ENCODE measurements at regions not wholly inside any gene's neighbourhood (a gene's known extent, or its start where the extent isn't known, plus 50 kb on each side); places are given as distances from the start of the nearest gene placed in this dataset.

GRCh38 chr2:63743170-63743981, 98.3 kb upstream of the UGP2 start:
- Histone ChIP-seq H4K20me1 (replicated peaks; ENCODE audit: insufficient read depth) (no peaks in the 10 kb centered on the region), H3K9me2 (ENCODE audit: insufficient read depth) (no peaks in the 10 kb centered on the region), H3F3A (replicated peaks; ENCODE audit: low read depth) (no peaks in the 10 kb centered on the region), H3K79me2 (replicated peaks; ENCODE audit: insufficient read depth) (no peaks in the 10 kb centered on the region), H3K36me3 (ENCODE audit: insufficient read depth) (no peaks in the 10 kb centered on the region), H2AFZ (no peak overlapping the region), H3K27ac (ENCODE audit: low read depth) (no peak overlapping the region), H3K4me3 (no peak overlapping the region), H3K4me2 (no peak overlapping the region), H3K27me3 (ENCODE audit: insufficient read depth) (no peaks in the 10 kb centered on the region), H3K4me1 (ENCODE audit: insufficient read depth) (peaks cover 11% of the 10 kb centered on the region; the same call in 1 of the 2 replicates)
- Mint-ChIP-seq H3K27me3 (ENCODE audit: insufficient read depth, low read depth, poor library complexity) (no peaks in the 10 kb centered on the region), H3K4me3 (no peak overlapping the region), H3K4me1 (peaks cover 45% of the 10 kb centered on the region), H3K27ac (no peak overlapping the region), H3K36me3 (ENCODE audit: low read depth) (peaks cover 4% of the 10 kb centered on the region; the same call in 1 of the 3 replicates), H3K9me3 (peaks cover 5% of the 10 kb centered on the region; the same call in 1 of the 3 replicates)
- no peak for ATAC-seq
- TF ChIP-seq NANOG (IDR thresholded peaks at IDR 0.05; ENCODE audit: borderline replicate concordance) (no peak), JUNB (IDR thresholded peaks at IDR 0.05; ENCODE audit: unreplicated experiment) (no peak), CTCF (conservative IDR thresholded peaks at IDR 0.05; ENCODE audit: low read depth in 2 of 2) (no peak), STAT1 (IDR thresholded peaks at IDR 0.05; ENCODE audit: unreplicated experiment) (no peak), CREB1 (CRISPR knock-in tag; IDR thresholded peaks at IDR 0.05; ENCODE audit: low read depth) (no peak), EZH2phosphoT487 (IDR thresholded peaks at IDR 0.05; ENCODE audit: unreplicated experiment) (no peak), ZNF462 (CRISPR knock-in tag; IDR thresholded peaks at IDR 0.05) (no peak), REST (IDR thresholded peaks at IDR 0.05; ENCODE audit: unreplicated experiment) (no peak), EZH2 (IDR thresholded peaks at IDR 0.05; ENCODE audit: low read depth, unreplicated experiment) (no peak), ZNF114 (CRISPR knock-in tag; IDR thresholded peaks at IDR 0.05) (no peak), ZNF331 (CRISPR knock-in tag; IDR thresholded peaks at IDR 0.05; ENCODE audit: low read depth) (no peak), ETS1 (IDR thresholded peaks at IDR 0.05) (no peak), POLR2AphosphoS5 (IDR thresholded peaks at IDR 0.05; ENCODE audit: low read depth) (no peak)
- no peak for DNase-seq (ENCODE audit: low spot score)

Measured in GM23338 (cell line).